ENCODE measurements at regions not wholly inside any gene's neighbourhood (a gene's known extent, or its start where the extent isn't known, plus 50 kb on each side); places are given as distances from the start of the nearest gene placed in this dataset.

- TF ChIP-seq CTCF (IDR thresholded peaks at IDR 0.05) (no peak), POLR2A (IDR thresholded peaks at IDR 0.05) (no peak), POLR2AphosphoS5 (IDR thresholded peaks at IDR 0.05) (no peak)
These were observed 543.0 kb downstream of the TNS1 start for GRCh38 chr2:217459680-217460405.
